PFSK-1 (cell line): ENCODE measurements at regions not wholly inside any gene's neighbourhood (a gene's known extent, or its start where the extent isn't known, plus 50 kb on each side); places are given as distances from the start of the nearest gene placed in this dataset.

Source experiments
- FOXP2 ChIP-seq: optimal IDR thresholded peaks from 2 replicates; pipeline ENCODE3; 2011; ENCODE audit warnings: borderline replicate concordance, control low read depth, inconsistent platforms; ENCODE audit not compliant: insufficient read depth; ENCODE audit errors: extremely low read length, extremely low read depth
- POLR2AphosphoS5 ChIP-seq: IDR thresholded peaks from 2 replicates; pipeline ENCODE4 v1.6.1; 2012; ENCODE audit warnings: low read depth, mild to moderate bottlenecking, control low read depth, low read length, moderate library complexity
- REST ChIP-seq, 2 experiments: IDR thresholded peaks; 2 replicates each; pipeline versions ENCODE4 v1.6.1 to v1.8.0; 2011 to 2012; ENCODE audit warnings: low read depth in 2 of 2, low read length in 2 of 2, control low read depth in 1 of 2, inconsistent platforms in 1 of 2, mild to moderate bottlenecking in 1 of 2, moderate library complexity in 1 of 2; ENCODE audit not compliant: insufficient read depth in 1 of 2
- SIN3A ChIP-seq: IDR thresholded peaks from 2 replicates; pipeline ENCODE4 v1.6.1; 2012; ENCODE audit warnings: mild to moderate bottlenecking, low read length, moderate library complexity, borderline replicate concordance; ENCODE audit not compliant: insufficient read depth
- TAF1 ChIP-seq: IDR thresholded peaks from 2 replicates; pipeline ENCODE4 v1.6.1; 2012; ENCODE audit warnings: low read length, control low read depth, borderline replicate concordance; ENCODE audit not compliant: insufficient read depth

GRCh38 chr4:72715299-72715698, 146.3 kb upstream of the ADAMTS3 start:
- TF ChIP-seq TAF1, result no peak
- TF ChIP-seq POLR2AphosphoS5, result no peak
- no peak for TF ChIP-seq REST (IDR thresholded peaks at IDR 0.05; ENCODE audit: insufficient read depth in 1 of 2, low read depth in 2 of 2, low read length in 2 of 2)
- no peak for TF ChIP-seq SIN3A
- TF ChIP-seq FOXP2, result no peak
